GM21367 (cell line): ENCODE measurements at regions not wholly inside any gene's neighbourhood (a gene's known extent, or its start where the extent isn't known, plus 50 kb on each side); places are given as distances from the start of the nearest gene placed in this dataset.
A peak's percentile ranks its signal among the peaks of the same experiment; 100 is the strongest.
"Not testable (repeated sequence)": the region's sequence is repeated elsewhere in the genome, so short reads cannot be mapped to it uniquely, and the experiment has no call there.

Source experiments
- ATAC-seq: cut with Tn5 transposase; IDR thresholded peaks from one replicate; pipeline ENCODE4 v1.9.1; 2021; ENCODE audit not compliant: unreplicated experiment

GRCh38 chr3:116512281-116512680 lies 67.0 kb upstream of the LSAMP start:
- no peak for ATAC-seq

DNA sequence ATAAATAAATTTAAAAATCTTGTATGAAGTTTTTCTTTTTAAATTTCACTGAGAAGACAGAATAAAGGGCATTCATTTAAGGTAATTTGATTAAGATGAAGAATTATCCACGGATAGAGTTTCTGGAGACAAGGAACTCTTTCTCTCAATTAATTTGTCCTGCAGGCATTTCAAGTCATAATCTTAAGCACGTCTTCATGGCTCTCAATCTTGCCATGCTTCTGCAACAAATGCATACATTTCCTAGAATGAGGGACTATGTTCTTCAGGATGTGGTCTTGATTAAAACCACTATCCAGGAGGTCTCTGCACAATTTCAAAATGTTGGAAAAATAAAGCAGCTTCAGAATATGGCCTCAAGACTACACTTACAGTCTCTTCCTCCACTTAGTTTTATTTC lies 67.6 kb upstream of the LSAMP start:
- no peak for ATAC-seq

- no peak for ATAC-seq
Measured at GRCh38 chr3:116515973-116516372, 70.7 kb upstream of the LSAMP start.

- no peak for ATAC-seq
Measured at GRCh38 chr3:116517308-116517707, 72.0 kb upstream of the LSAMP start.

- not testable (repeated sequence) for ATAC-seq
Measured at GRCh38 chr3:116519101-116519500, 73.8 kb upstream of the LSAMP start.

DNA sequence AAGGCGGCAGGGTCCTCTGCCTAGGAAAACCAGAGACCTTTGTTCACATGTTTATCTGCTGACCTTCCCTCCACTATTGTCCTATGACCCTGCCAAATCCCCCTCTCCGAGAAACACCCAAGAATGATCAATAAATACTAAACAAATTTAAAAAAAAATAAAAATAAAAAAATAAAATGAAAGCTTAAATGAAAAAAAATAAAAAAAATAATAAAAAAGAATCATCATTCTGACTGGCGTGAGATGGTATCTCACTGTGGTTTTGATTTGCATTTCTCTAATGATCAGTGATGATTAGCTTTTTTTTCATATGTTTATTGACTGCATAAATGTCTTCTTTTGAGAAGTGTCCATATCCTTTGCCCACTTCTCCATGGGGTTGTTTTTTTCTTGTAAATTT lies 74.5 kb upstream of the LSAMP start:
- ATAC-seq = not testable (repeated sequence)

DNA sequence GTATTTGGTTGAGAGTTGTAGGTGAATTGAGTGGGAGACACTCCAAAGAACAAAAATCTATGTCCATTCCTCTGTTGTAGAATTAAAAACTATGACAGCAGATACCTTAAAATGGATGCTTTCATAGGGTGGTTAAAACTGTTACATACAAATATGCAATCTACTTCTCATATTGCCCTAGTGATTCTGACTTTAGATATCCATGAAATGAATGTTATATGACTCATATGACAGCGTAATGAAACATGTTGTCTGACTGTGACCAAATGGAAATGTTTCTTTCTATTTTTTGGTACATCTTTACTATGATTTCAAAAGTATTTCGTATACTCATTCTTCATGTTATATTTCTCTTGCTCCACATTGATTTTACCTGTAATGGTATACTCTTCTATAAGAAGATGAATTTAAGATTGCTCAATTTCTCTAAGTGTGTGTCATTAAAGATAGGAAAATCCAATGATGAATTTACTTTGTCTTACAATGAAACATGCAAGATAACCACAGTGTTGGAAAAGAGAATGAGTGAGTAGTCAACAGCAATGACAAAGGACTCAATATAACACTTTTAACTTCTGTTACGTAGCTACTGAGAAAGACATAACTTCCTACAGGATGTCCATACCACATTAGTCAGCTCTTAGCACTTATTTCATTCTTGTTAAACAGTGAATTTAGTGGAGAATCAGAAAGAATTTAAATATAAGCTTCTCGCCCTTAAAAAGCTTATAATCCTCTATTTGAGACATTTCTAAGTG lies 79.3 kb upstream of the LSAMP start:
- no peak for ATAC-seq

DNA sequence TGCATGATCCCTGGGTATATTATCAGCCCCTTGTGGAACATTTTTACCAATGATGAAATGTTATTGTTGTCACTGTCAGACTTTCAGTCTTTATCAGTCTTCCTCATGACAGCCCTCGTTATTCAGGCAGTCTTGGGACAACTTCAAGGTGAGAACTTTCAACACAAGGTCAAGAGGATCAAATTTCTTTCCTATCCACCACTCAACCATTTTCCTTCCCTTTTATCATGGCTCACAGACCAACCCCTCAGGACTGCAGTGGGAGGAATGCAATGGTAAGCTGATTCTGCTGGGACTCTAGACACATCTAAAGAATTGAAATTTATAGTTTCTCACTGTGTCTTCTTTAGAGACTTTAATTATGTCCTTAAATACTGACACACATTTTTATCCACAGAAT lies 107.0 kb upstream of the LSAMP start:
- no peak for ATAC-seq

DNA sequence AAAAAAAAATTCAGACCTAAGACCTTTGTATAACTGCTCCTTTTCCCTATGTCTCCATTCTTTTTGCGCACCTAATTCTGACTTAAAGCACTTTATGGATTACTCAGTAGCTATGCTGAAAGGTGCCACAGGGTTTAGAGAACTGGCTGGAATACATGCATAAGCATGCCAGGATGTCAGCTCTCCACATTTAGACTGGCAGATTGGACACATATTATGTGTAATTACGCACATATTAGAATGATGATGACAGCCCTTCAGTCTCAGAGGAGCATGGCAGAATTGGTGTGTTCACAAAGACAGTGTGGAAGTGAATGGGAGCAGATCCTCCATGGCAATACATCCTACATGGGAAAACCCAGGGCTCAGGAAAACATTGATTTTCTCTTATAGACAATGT lies 108.1 kb upstream of the LSAMP start:
- ATAC-seq = no peak

- ATAC-seq = no peak
Measured at GRCh38 chr3:116561529-116561928, 116.2 kb upstream of the LSAMP start.

DNA sequence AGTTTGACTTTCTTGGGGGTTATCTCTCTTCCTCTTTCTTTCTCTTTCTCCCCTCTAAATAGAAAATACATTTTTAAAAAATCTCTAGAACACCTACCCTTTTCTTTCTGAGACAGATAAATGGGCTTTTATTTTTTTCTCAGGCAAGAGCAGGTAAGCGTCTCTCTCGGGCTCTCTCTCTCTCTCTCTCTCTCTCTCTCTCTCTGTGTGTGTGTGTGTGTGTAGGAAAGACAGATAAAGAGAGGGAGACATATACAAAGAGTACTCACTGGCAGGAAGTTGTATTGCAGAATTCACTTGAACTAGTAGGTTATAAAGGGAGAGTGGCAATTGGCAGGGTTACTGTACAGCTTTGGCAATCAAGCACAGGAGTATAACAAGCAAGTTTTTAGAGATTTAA lies 118.1 kb upstream of the LSAMP start:
- no peak for ATAC-seq

- ATAC-seq = no peak
Measured at GRCh38 chr3:116566478-116566960, 121.2 kb upstream of the LSAMP start.

DNA sequence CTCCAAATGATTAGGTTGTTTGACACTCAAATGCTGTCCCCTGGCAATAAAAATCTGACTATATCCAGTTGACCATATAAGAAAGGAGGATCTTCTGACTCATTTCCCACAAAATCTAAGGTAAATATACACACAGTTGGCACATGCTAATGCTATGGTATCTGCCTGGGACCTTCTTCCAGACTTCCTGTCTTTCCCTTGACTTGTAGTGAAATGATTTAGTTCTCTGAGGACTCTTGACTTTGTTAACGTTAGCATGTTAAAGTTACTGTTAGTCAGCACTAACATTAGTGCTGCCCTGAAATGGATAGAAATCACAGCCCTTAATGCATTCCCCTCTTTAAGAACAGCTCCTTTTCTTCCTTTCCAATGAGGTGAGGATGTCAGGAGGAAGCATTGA lies 124.3 kb upstream of the LSAMP start:
- ATAC-seq = no peak

DNA sequence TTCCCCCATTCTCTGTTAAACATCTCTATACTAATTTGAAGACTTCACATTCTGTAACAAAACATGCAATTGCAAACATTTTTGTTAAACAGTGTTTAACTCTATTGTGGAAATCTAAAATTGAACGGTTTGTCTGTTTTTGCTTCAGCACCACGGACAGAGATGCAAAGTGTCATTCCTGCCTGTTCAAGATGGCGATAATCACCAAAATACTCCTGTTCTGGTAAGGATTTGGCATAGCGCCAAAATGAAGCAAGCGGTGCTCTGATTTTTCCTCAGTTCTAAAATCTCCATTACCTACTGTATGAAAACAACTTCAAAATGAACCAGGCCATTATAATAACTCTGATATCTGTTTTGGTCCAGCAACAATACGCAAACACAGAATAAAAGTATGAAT lies 129.7 kb upstream of the TUSC7 start:
- ATAC-seq = no peak

DNA sequence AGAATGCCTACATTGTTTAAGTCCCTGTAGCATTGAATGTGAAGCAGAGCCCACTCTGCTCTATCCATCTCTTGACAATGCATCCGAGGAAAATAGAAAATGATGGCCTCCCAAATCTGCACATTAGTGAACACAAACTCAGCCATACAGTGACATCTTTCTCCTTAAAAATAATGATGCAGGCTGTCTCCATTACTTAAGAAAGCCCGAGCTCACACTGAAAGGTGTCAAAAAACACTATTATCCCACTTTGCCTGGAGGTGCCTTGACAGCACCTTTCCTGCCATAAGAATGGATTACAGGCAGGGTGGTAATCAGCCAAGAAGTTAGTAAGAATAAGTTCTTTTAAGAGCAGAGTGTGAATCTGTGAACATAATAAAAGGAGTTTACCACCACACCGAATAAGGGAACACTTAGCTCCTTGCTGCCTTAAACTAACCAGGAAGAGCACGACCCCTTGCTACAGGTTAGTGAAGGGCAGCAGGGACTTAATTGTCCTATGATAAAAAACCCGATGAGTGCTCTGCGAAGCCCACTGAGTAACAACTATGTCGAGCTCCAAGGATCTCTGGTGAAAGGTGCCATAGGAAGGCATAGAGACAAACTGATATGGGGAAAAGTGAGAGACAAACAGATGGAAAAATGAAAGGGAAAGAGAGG lies 123.2 kb upstream of the TUSC7 start:
- no peak for ATAC-seq

DNA sequence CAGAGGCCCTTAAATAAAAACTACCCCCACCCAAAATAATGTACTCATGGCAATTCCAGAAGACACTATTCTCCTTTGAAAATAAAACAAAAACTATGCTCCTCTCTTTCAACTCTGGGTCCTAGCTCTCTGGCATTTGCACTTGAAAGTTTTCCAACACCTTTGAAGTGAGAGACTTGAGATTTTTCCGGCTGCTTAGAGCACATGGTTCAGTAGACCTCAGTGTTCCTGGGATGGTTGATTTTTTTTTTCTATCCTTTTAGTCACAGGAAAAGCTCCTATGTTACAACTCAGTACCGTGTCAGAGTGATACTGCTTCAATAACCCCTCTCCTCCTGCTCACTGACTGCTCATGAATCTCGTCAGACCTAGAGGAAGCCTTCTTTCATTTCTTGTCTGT lies 118.3 kb upstream of the TUSC7 start:
- ATAC-seq = no peak

- no peak for ATAC-seq
Measured at GRCh38 chr3:116601206-116601605, 108.4 kb upstream of the TUSC7 start.

DNA sequence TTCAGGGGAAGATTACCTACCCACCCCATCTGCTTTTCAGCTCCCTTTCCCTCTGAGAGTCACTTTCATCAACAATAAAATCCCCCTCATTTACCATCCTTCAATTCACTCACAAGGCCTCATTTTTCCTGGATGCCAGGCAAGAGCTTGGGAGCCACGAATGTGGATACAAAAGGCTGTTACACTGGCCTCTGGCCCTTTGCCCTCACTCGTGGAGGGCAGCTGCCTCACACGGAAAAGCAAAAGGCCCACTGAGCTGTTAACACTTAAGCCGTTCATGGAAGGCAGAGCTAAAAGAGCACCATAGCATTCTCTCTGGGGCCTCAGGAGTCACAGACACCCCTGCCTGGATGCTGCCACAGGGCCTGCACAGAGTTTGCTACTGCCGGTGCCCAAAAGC lies 102.4 kb upstream of the TUSC7 start:
- no peak for ATAC-seq

DNA sequence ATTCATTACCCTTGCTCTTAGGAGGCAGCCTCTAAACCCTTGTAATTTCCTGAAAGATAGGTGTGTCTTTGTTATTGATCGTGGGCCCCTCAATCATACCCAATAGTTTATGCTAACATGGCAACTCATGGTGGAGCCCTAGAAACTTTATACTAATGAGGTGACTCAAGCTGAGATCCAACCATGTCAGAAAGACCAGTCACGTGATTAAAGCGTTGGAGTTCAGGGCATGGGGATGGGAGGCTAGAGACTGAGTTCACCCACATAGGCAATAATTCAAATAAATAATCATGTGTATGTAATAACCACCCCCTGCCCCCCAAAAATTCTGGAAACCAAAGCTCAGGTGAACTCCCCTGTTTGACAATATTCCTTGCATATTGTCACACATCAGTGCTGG lies 99.5 kb upstream of the TUSC7 start:
- no peak for ATAC-seq

- peak; percentile 60 for ATAC-seq
Measured at GRCh38 chr3:116614795-116615362, 94.7 kb upstream of the TUSC7 start.

DNA sequence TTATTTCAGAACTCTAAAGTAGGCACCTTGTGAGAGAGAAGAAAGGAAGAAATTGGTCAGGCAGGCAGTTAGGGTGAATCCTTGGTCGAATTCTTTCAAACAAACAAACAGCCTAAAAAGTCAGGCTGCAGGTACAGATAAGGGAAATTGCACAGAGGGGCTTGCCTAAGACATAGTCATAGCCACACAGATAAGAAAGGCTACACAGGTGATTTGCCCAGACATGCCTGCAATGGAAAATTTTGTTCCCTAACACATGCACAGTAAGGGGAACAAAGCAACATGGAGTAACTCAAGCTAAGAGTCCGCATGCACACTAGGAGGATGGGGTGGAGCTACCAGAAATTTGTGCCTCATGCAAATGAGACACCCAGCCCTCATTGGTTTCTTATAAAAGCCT lies 91.4 kb upstream of the TUSC7 start:
- no peak for ATAC-seq

DNA sequence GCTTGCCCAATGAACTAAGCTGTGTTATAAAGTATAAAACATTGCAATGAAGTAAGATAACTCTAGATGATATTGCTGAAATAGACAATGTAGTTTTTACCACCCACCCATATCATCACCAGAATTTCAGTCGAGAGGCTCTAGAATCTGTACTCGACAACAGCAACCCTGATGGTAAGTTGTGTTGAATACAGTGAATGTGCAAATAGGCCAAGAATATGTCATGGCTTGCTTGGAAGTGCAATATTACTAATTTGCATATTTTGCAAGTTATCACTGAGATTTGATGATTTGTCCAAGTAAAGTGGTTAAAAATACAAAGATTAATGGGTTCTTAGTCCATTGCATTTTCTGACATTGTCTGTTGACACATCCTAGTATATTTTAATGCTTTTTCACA lies 90.6 kb upstream of the TUSC7 start:
- no peak for ATAC-seq
